H54 (cell line): ENCODE measurements at regions not wholly inside any gene's neighbourhood (a gene's known extent, or its start where the extent isn't known, plus 50 kb on each side); places are given as distances from the start of the nearest gene placed in this dataset.
"Not testable (repeated sequence)": the region's sequence is repeated elsewhere in the genome, so short reads cannot be mapped to it uniquely, and the experiment has no call there.

Source experiments
- DNase-seq: peaks from one replicate; pipeline ENCODE4 v3.0.0; 2011; ENCODE audit warnings: low spot score, mixed read lengths; ENCODE audit not compliant: insufficient read length
- FAIRE-seq: peaks from 3 replicates; lab custom pipeline; 2011; peaks lifted over from hg19 to GRCh38; lab: Jason Lieb, UNC
- POLR2A ChIP-seq: IDR thresholded peaks from 2 replicates; pipeline ENCODE4 v1.6.1; 2011; ENCODE audit warnings: low read depth, mild to moderate bottlenecking, low read length

GRCh38 chr21:36615274-36615964 lies 83.5 kb upstream of the SIM2 start:
- FAIRE-seq = no peak

GRCh38 chr21:36616773-36617172 lies 82.1 kb upstream of the SIM2 start:
- not testable (repeated sequence) for FAIRE-seq, DNase-seq

More at GRCh38 chr21:36615274-36615964, 83.5 kb upstream of the SIM2 start:
- DNase-seq = no peak
- no peak for TF ChIP-seq POLR2A

DNA sequence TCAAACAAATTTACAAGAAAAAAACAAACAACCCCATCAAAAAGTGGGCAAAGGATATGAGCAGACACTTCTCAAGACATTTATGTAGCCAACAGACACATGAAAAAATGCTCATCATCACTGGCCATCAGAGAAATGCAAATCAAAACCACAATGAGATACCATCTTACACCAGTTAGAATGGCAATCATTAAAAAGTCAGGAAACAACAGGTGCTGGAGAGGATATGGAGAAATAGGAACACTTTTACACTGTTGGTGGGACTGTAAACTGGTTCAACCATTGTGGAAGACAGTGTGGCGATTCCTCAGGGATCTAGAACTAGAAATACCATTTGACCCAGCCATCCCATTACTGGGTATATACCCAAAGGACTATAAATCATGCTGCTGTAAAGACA lies 77.1 kb upstream of the SIM2 start:
- FAIRE-seq, DNase-seq: not testable (repeated sequence)

- DNase-seq (no peak), FAIRE-seq (no peak)
- no peak for TF ChIP-seq POLR2A
Observed at GRCh38 chr21:36624105-36624504, 74.8 kb upstream of the SIM2 start.

GRCh38 chr21:36626791-36627190 lies 72.1 kb upstream of the SIM2 start:
- FAIRE-seq = no peak

DNA sequence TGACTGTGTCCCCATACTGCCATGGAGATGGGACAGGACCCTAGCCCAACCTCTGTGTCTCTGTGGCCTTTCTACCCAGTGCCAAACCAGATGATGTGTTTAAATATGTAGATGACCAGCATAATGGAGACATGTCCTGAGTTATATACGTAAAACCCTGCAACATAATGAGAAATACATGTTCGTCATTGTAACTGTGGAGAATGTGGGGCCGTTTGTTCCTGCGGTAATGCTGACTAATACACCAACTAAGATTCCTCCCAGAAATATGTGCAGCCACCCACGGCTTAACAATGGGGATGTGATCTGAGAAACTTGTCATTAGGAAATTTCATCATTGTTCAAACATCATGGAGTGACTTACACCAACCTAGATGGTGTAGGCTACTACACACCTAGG lies 71.7 kb upstream of the SIM2 start:
- TF ChIP-seq POLR2A = no peak
- DNase-seq = no peak
- no peak for FAIRE-seq

More at GRCh38 chr21:36626791-36627190, 72.1 kb upstream of the SIM2 start:
- no peak for DNase-seq
- TF ChIP-seq POLR2A = no peak

DNA sequence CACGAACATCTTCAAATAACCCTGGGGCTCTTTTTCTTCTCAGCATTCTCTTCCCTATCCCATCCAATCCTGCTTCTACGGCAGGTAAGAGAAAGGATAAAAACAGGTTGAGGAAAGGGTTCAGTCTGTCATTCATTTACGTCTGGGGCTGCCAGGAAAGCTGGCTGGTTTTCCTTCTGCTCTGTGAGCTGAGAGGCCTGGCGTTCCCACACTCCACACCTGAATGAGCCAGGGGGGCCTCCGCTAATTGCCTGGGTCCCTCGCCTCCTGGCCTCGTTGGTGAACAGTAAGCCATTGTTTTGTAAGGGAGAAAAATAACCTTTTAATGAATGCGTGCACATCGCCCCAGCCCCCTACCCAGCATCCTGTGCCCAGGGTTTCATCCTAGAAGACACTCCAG lies 70.8 kb upstream of the SIM2 start:
- FAIRE-seq = no peak
- no peak for TF ChIP-seq POLR2A
- DNase-seq = no peak

DNA sequence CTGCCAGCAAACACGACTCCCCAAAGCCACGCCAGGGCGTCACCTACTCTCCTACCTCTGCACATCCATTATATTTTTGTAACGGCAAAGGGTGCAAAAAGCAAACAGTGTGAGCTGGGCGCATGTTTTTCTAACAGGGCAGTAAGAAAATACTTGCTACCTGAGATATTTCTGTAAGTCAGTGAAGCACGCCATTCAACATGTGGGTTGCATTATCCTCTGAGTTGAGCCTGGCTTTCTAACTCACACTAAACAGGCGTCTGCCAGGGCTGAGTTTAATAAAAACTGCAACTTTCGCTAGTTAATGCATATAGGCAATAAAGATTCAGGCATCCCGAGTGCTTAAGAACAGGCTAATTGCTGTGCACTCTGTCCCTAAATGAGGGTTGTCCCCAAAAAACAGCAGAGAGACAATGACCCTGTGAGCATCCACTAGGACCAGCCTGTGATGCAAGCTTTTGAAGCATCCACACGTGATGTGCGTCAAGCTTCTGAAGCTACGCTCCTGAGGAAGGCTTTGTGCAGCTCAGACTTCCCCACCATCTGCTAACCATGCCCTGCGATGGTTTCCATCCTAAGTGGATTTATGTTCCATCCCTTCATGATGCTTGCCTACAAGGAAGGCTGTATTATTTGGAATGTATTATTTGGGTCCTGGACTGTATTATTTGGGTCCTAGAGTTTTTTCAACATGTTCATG lies 70.0 kb upstream of the SIM2 start:
- no peak for DNase-seq
- no peak for TF ChIP-seq POLR2A
- FAIRE-seq = no peak

DNA sequence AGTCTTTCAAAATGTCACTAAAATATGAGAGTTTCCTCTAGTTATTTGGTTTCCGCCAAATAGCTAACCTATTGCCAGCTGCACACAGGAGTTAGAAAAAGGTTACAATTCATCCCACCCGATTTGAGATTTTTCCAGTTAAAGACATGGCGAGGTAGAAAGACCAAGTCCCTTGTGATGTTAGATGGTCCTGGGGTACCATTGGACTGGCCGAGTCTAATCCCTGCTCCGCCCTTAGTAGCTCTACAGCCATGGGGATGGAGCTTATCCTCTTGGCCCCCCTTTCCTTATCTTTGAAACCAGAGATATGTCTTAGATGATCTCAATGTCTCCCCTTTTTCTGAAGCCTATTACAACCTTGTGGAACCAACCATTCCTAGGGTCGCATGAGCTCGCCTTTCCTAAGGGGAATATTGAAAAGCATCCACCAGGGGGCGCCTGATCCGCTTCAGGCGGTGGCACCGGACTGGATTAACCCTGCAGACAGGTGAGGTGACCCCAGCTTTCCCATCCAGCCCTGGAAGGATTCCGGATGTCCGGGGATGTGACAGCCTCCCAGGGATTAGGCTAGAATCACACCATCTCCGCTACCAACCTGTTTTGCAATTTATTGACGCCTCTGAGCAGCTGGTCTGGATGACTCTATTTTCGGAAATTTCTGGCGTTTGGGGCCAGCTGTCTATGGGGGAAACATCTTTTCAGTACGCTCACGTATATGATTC lies 68.3 kb upstream of the SIM2 start:
- FAIRE-seq = no peak
- DNase-seq = peak; percentile 76
- no peak for TF ChIP-seq POLR2A

GRCh38 chr21:36636016-36636415 lies 62.9 kb upstream of the SIM2 start:
- FAIRE-seq (no peak), DNase-seq (no peak)
- TF ChIP-seq POLR2A = no peak

GRCh38 chr21:36636439-36636838 lies 62.5 kb upstream of the SIM2 start:
- no peak for FAIRE-seq
- no peak for TF ChIP-seq POLR2A
- DNase-seq = no peak

GRCh38 chr21:36639769-36640168 lies 59.1 kb upstream of the SIM2 start:
- FAIRE-seq (no peak), DNase-seq (no peak)
- no peak for TF ChIP-seq POLR2A

DNA sequence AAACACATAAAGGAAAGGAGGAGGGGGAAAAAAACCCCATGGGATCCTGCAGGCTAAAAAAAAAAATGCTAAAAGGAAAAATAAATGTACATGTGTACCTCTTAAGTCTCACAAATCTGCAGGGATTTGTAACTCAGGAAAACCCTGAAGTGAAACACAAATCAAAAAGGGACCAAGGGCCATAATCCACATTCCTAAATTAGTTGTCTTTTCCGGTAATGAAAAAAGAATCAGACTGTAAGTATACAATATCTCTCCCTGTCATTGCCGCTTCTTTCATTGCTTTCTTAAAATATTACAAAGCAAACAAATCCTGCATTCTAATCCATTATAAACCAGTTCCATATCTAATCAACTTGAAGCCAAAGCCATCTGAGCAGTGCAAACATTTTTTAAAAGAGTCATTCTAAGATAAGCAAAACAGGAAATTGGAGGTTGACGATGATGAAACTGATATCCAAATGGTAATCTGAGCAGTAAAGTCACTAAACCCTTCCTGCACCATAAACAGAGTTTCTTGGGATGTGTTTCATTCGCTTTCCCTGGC lies 58.7 kb upstream of the SIM2 start:
- FAIRE-seq = no peak
- TF ChIP-seq POLR2A = no peak
- DNase-seq = no peak

GRCh38 chr21:36640721-36641244 lies 58.1 kb upstream of the SIM2 start:
- DNase-seq (no peak), FAIRE-seq (no peak)
- no peak for TF ChIP-seq POLR2A
